PC-9 (cell line): ENCODE measurements at regions not wholly inside any gene's neighbourhood (a gene's known extent, or its start where the extent isn't known, plus 50 kb on each side); places are given as distances from the start of the nearest gene placed in this dataset.

Experiments
- CTCF ChIP-seq: fragments of 200-600 bp; sonication (generic); conservative IDR thresholded peaks from 2 replicates; pipeline ENCODE4 v1.6.1; 2017; ENCODE audit warnings: mixed run types, antibody characterized with exemption, mild to moderate bottlenecking, moderate library complexity
- EZH2 ChIP-seq: fragments of 200-600 bp; sonication (generic); IDR thresholded peaks from 2 replicates; pipeline ENCODE4 v1.8.0; 2017; ENCODE audit warnings: antibody characterized with exemption, low read depth

GRCh38 chr12:116472193-116472592 is 87.0 kb upstream of the MAP1LC3B2 start:
- TF ChIP-seq CTCF: no peak
- TF ChIP-seq EZH2: no peak
